ENCODE measurements at regions not wholly inside any gene's neighbourhood (a gene's known extent, or its start where the extent isn't known, plus 50 kb on each side); places are given as distances from the start of the nearest gene placed in this dataset.

DNA sequence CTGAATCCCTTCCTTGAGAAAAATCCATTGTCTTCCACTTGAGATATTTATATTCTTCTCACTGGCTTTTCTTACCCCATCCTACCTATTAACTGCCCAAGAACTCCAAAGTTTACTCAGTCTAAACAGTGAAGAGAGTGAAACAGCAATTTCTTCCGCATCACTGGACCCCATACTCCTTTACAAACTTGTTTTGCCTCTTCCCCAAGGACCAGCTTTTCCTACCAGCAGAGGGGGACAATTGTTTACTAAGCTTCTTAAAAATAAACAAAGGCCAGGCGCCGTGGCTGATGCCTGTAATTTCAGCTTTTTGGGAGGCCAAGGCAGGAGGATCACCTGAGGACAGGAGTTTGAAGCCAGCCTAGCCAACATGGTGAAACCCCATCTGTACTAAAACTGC is 52.0 kb downstream of the LRATD1 start:
- TF ChIP-seq, protein P1, sequence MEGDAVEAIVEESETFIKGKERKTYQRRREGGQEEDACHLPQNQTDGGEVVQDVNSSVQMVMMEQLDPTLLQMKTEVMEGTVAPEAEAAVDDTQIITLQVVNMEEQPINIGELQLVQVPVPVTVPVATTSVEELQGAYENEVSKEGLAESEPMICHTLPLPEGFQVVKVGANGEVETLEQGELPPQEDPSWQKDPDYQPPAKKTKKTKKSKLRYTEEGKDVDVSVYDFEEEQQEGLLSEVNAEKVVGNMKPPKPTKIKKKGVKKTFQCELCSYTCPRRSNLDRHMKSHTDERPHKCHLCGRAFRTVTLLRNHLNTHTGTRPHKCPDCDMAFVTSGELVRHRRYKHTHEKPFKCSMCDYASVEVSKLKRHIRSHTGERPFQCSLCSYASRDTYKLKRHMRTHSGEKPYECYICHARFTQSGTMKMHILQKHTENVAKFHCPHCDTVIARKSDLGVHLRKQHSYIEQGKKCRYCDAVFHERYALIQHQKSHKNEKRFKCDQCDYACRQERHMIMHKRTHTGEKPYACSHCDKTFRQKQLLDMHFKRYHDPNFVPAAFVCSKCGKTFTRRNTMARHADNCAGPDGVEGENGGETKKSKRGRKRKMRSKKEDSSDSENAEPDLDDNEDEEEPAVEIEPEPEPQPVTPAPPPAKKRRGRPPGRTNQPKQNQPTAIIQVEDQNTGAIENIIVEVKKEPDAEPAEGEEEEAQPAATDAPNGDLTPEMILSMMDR (conservative IDR thresholded peaks at IDR 0.05): no peak
- TF ChIP-seq ZFX (IDR thresholded peaks at IDR 0.05): no peak

DNA sequence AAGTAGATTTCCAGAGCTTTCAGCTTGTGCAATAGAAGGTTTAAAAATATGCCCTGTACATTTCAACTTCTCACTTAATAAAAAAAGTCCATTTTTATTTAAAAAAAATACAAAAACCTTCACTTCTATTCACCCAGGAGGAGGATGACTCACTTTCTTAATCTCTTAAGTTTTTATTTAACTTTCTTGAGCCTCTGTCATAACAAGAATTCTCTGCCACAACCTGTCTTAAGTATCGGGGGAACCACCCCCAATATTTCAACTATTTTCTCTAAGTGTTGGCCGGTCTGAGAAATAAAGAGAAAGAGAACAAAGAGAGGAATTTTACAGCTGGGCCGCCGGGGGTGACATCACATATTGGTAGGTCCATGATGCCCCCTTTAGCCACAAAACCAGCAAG is 58.4 kb downstream of the LRATD1 start:
- no peak overlapping the region for H3K27ac ChIP-seq
- TF ChIP-seq, protein P1 (conservative IDR thresholded peaks at IDR 0.05): no peak
- TF ChIP-seq ZFX (IDR thresholded peaks at IDR 0.05): no peak

More for the DNA sequence above, 52.0 kb downstream of the LRATD1 start:
- H3K27ac ChIP-seq: no peak overlapping the region

DNA sequence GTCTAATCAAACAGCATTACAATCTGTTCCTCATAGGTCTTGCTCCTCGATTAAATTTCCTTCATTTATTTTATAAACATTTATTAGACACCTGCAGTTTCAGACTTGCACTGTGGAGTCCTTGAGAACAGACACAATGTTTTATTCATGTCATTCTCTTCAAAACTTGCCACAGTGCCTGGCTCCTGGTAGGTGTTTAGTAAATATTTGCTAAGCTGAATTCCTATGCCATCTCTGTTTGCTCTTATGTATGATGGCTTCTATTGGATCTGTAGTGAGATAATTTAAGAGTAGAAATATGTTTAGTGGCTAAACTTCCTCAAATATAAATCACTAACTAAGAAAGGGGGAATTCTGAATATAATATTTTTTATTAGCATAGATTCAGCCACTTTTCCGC is 61.4 kb downstream of the LRATD1 start:
- TF ChIP-seq, protein P1 (conservative IDR thresholded peaks at IDR 0.05): no peak
- TF ChIP-seq ZFX (IDR thresholded peaks at IDR 0.05): no peak
- no peak overlapping the region for H3K27ac ChIP-seq

DNA sequence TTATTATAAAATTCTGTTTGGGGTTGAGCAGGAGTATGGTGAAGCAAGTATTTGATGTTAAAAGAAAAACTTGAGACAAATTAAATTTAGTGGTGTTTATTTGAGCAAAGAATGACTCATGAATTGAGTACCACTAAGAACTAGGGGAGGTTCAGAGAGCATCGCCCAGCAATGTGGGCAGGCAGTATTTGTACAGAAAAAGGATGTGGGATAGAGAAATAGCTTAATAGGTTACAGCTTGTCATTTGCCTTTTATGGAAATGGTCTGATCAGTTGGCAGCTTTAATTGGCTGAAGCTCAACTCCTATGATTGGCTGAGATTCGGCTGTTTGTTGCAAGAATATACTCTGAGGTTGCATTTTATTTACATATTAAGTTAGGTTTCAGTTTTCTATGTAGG is 68.2 kb downstream of the LRATD1 start:
- TF ChIP-seq ZFX (IDR thresholded peaks at IDR 0.05): no peak
- TF ChIP-seq, protein P1 (conservative IDR thresholded peaks at IDR 0.05): no peak

DNA sequence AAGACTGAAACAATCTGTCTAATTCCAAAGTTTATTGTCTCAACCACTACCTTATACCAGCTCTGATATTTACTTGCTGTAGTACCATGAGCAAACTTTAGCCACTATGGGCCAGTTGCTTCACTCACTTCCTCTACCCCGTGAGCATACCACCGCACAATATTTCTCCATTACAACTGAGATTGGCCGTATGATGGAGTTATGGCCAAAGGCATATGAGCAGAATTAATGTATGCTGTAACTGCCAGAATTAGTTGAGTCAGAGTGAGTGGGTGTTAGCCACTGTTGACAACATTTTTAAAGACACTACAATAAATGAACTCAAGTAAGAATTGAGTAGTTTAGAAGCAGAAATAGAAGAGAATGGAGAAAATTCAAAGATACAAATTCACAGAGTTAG is 69.7 kb downstream of the LRATD1 start:
- TF ChIP-seq ZFX (IDR thresholded peaks at IDR 0.05): no peak
- TF ChIP-seq, protein P1 (conservative IDR thresholded peaks at IDR 0.05): no peak
- H3K27ac ChIP-seq: no peak overlapping the region

More for the DNA sequence above, 68.2 kb downstream of the LRATD1 start:
- no peak overlapping the region for H3K27ac ChIP-seq

DNA sequence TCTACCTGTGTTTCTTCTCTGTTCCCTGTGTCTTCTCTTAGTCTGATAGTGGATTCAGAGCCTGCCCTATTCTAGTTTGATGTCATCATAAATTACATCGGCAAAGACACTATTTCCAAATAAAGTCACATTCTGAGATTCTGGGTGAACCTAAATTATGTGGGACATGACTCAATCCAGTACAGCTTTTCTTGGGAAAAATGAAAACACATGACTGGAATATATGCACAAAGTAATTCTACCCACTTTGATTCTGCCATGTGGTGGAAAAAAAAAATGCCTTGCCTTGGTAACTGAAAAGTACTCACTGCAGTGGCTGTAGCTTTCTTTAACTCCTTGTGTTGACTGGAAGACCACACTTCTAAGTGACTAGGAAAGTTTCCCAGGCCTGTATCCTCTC is 73.7 kb downstream of the LRATD1 start:
- no peak for TF ChIP-seq ZFX (IDR thresholded peaks at IDR 0.05)
- TF ChIP-seq, protein P1 (conservative IDR thresholded peaks at IDR 0.05): no peak
- H3K27ac ChIP-seq: no peak overlapping the region

DNA sequence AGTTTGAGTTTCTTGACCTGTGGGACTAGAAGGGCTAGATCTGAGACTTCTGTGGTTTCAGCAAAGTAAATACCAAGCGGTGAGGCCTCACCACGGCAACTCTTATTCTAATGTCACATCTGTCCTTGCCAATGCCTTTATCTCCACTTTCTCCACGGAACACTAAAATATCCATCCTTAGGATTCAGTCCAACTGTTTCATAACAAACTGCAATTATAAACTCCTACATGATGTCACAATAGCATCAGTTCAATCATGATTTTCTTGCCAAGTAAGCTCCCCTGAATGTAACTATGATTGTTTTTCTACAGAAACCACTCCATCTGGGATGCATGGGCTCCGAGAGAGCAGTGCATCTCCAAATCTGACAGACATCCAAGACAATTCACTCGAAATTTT is 79.6 kb downstream of the LRATD1 start:
- H3K27ac ChIP-seq: no peak overlapping the region
- TF ChIP-seq ZFX (IDR thresholded peaks at IDR 0.05): no peak
- TF ChIP-seq, protein P1 (conservative IDR thresholded peaks at IDR 0.05): no peak

All from C4-2B (cell line).